H9 (cell line): ENCODE measurements at regions not wholly inside any gene's neighbourhood (a gene's known extent, or its start where the extent isn't known, plus 50 kb on each side); places are given as distances from the start of the nearest gene placed in this dataset.

Experiments
- DNase-seq: peaks from one replicate; pipeline ENCODE4 v3.0.0-alpha.2; 2017
- H2AFZ ChIP-seq: one replicate; pipeline ENCODE4 v1.6.1; 2013; ENCODE audit warnings: mild to moderate bottlenecking, low read length, control low read depth, moderate library complexity
- H2AK5ac ChIP-seq: 2 replicates; pipeline ENCODE4 v1.6.1; 2013; ENCODE audit warnings: low read length, control low read depth, mixed read lengths; ENCODE audit not compliant: insufficient read length
- H2BK120ac ChIP-seq: one replicate; pipeline ENCODE4 v1.6.1; 2013; ENCODE audit warnings: low read depth, mild to moderate bottlenecking, low read length, control low read depth, inconsistent platforms; ENCODE audit not compliant: poor library complexity, severe bottlenecking
- H2BK12ac ChIP-seq: 2 replicates; pipeline ENCODE4 v1.6.1; 2013; ENCODE audit warnings: low read length, control low read depth, mixed read lengths, low read depth; ENCODE audit not compliant: insufficient read length
- H2BK15ac ChIP-seq: 2 replicates; pipeline ENCODE4 v1.6.1; 2013; ENCODE audit warnings: low read depth, low read length, control low read depth
- H2BK20ac ChIP-seq: one replicate; pipeline ENCODE4 v1.6.1; 2013; ENCODE audit warnings: low read depth, mild to moderate bottlenecking, low read length, control low read depth, inconsistent platforms; ENCODE audit not compliant: poor library complexity, severe bottlenecking
- H2BK5ac ChIP-seq: 2 replicates; pipeline ENCODE4 v1.6.1; 2013; ENCODE audit warnings: low read length, control low read depth, mixed read lengths; ENCODE audit not compliant: insufficient read length
- H3K14ac ChIP-seq: 2 replicates; pipeline ENCODE4 v1.6.1; 2013; ENCODE audit warnings: low read length, control low read depth; ENCODE audit not compliant: insufficient read depth
- H3K18ac ChIP-seq: 2 replicates; pipeline ENCODE4 v1.6.1; 2013; ENCODE audit warnings: low read depth, mild to moderate bottlenecking, mixed read lengths, low read length, control low read depth; ENCODE audit not compliant: insufficient read length
- H3K23ac ChIP-seq: 2 replicates; pipeline ENCODE4 v1.6.1; 2013; ENCODE audit warnings: low read length, control low read depth, mixed read lengths, low read depth; ENCODE audit not compliant: insufficient read length
- H3K23me2 ChIP-seq: 2 replicates; pipeline ENCODE4 v1.6.1; 2013; ENCODE audit warnings: low read depth, mild to moderate bottlenecking, mixed read lengths, low read length, control low read depth; ENCODE audit not compliant: insufficient read length, poor library complexity, severe bottlenecking
- H3K27ac ChIP-seq: 2 replicates; pipeline ENCODE4 v1.5.1; 2013; ENCODE audit warnings: low read length, control low read depth, mixed read lengths, low read depth; ENCODE audit not compliant: insufficient read length
- H3K27me3 ChIP-seq: 2 replicates; pipeline ENCODE4 v1.6.1; 2013; ENCODE audit warnings: low read length, control low read depth, inconsistent platforms; ENCODE audit not compliant: insufficient read depth
- H3K4ac ChIP-seq: 2 replicates; pipeline ENCODE4 v1.6.1; 2013; ENCODE audit warnings: low read depth, mild to moderate bottlenecking, control low read depth, inconsistent platforms, low read length, moderate library complexity
- H3K4me1 ChIP-seq: 2 replicates; pipeline ENCODE4 v1.6.1; 2013; ENCODE audit warnings: low read length, control low read depth, inconsistent platforms; ENCODE audit not compliant: insufficient read depth
- H3K4me2 ChIP-seq: 2 replicates; pipeline ENCODE4 v1.6.1; 2013; ENCODE audit warnings: low read length, control low read depth, mixed read lengths; ENCODE audit not compliant: insufficient read length, insufficient read depth
- H3K56ac ChIP-seq: 2 replicates; pipeline ENCODE4 v1.6.1; 2013; ENCODE audit warnings: low read depth, mild to moderate bottlenecking, mixed read lengths, low read length, control low read depth; ENCODE audit not compliant: insufficient read length
- H3K79me1 ChIP-seq: 2 replicates; pipeline ENCODE4 v1.6.1; 2013; ENCODE audit warnings: low read depth, mild to moderate bottlenecking, moderate library complexity, low read length, control low read depth, inconsistent platforms; ENCODE audit not compliant: insufficient read depth, poor library complexity, severe bottlenecking
- H3K79me2 ChIP-seq: 2 replicates; pipeline ENCODE4 v1.6.1; 2013; ENCODE audit warnings: low read length, control low read depth, inconsistent platforms; ENCODE audit not compliant: insufficient read depth
- H3K9ac ChIP-seq: 2 replicates; pipeline ENCODE4 v1.6.1; 2013; ENCODE audit warnings: low read length, control low read depth, mixed read lengths; ENCODE audit not compliant: insufficient read length; ENCODE audit errors: extremely low read depth
- H3K9me3 ChIP-seq: one replicate; pipeline ENCODE4 v1.6.1; 2013; ENCODE audit warnings: low read depth, low read length, inconsistent platforms; ENCODE audit not compliant: control insufficient read depth
- H3T11ph ChIP-seq: one replicate; pipeline ENCODE4 v1.6.1; 2013; ENCODE audit warnings: mild to moderate bottlenecking, low read length, control low read depth, inconsistent platforms
- H4K20me1 ChIP-seq: one replicate; pipeline ENCODE4 v1.6.1; 2013; ENCODE audit not compliant: control insufficient read depth, insufficient read length, insufficient read depth
- H4K5ac ChIP-seq: 2 replicates; pipeline ENCODE4 v1.6.1; 2013; ENCODE audit warnings: low read depth, mild to moderate bottlenecking, mixed read lengths, low read length, control low read depth; ENCODE audit not compliant: insufficient read length
- H4K8ac ChIP-seq: replicated peaks from 2 replicates; pipeline ENCODE4 v1.6.1; 2013; ENCODE audit warnings: low read length, control low read depth, mixed read lengths, low read depth; ENCODE audit not compliant: insufficient read length
- H4K91ac ChIP-seq: 2 replicates; pipeline ENCODE4 v1.6.1; 2013; ENCODE audit warnings: low read depth, mild to moderate bottlenecking, moderate library complexity, mixed read lengths, low read length, control low read depth; ENCODE audit not compliant: insufficient read length
- H3K27ac Mint-ChIP-seq, 3 experiments: 2 replicates in 2 of 3; 3 replicates in 1 of 3; pipeline ENCODE4 v1.8.0; 2020 to 2021; ENCODE audit warnings: mixed read lengths in 3 of 3, mild to moderate bottlenecking in 1 of 3, moderate library complexity in 1 of 3
- H3K27me3 Mint-ChIP-seq: 2 replicates; pipeline ENCODE4 v1.8.0; 2021; ENCODE audit warnings: low read depth, mild to moderate bottlenecking, moderate library complexity, mixed read lengths
- H3K36me3 Mint-ChIP-seq, 3 experiments: 2 replicates in 2 of 3; 3 replicates in 1 of 3; pipeline ENCODE4 v1.8.0; 2020 to 2021; ENCODE audit warnings: low read depth in 3 of 3, mixed read lengths in 3 of 3; ENCODE audit not compliant: insufficient read depth in 1 of 3
- H3K4me1 Mint-ChIP-seq, 2 experiments: 2 replicates each; pipeline ENCODE4 v1.8.0; 2020; ENCODE audit warnings: mixed read lengths in 2 of 2
- H3K4me3 Mint-ChIP-seq, 2 experiments: 2 replicates in 1 of 2; 3 replicates in 1 of 2; pipeline ENCODE4 v1.8.0; 2020 to 2021; ENCODE audit warnings: mild to moderate bottlenecking in 2 of 2, mixed read lengths in 2 of 2, moderate library complexity in 1 of 2
- H3K9me3 Mint-ChIP-seq, 2 experiments: 2 replicates in 1 of 2; 3 replicates in 1 of 2; pipeline ENCODE4 v1.8.0; 2020; ENCODE audit warnings: mild to moderate bottlenecking in 2 of 2, mixed read lengths in 2 of 2, moderate library complexity in 1 of 2
- WGBS: extraction: QIAGEN DNeasy Blood & Tissue Kit; methylation state at CpG from one replicate; pipeline ENCODE4 v1.1.7; 2013; ENCODE audit warnings: missing lambda C conversion rate, low lambda C conversion rate, mixed read lengths; ENCODE audit not compliant: insufficient read length; ENCODE audit errors: extremely low coverage; 5-methylcytosine and 5-hydroxymethylcytosine counted together
- TF ChIP-seq, protein P1 (sequence below): fragments of 200-600 bp; sonication (generic); conservative IDR thresholded peaks from 3 replicates; pipeline ENCODE4 v1.8.0; 2021; ENCODE audit warnings: antibody characterized with exemption, mild to moderate bottlenecking

DNA sequence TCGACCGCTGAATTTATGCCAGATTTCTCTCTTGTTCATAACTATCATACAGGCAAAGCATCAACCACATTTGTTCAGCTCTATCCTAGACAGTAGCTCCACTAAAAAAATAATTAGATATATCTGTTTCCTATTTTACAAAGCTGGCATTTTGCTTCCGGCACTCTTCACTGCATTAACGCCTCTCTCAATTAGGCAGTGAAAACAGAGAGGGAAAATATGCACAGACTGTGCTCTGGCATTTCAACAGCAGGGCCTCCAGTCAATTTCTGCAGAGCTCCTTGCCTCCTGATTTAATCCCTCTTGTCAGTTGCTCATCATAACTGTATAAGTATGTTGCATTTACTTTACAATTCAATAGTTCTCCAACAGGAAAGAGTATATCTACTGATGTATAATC lies 666.9 kb upstream of the INTU start:
- Histone ChIP-seq H4K8ac (no peak overlapping the region), H3K18ac (no peak overlapping the region), H4K5ac (no peak overlapping the region), H4K91ac (no peak overlapping the region), H3T11ph (no peak overlapping the region), H3K79me2 (no peaks in the 10 kb centered on the region; the same call in 1 of the 2 replicates), H2BK12ac (no peak overlapping the region), H3K4me1 (no peaks in the 10 kb centered on the region), H3K9me3 (no peaks in the 10 kb centered on the region), H3K23me2 (no peaks in the 10 kb centered on the region), H3K4me2 (no peak overlapping the region), H3K14ac (no peak overlapping the region), H3K27ac (no peak overlapping the region), H2AK5ac (no peak overlapping the region), H3K56ac (no peak overlapping the region), H2AFZ (no peak overlapping the region), H2BK20ac (no peak overlapping the region), H3K23ac (no peak overlapping the region), H3K79me1 (no peaks in the 10 kb centered on the region), H2BK15ac (no peak overlapping the region), H4K20me1 (no peaks in the 10 kb centered on the region), H2BK5ac (no peak overlapping the region), H2BK120ac (no peak overlapping the region), H3K4ac (no peak overlapping the region), H3K9ac (no peak overlapping the region), H3K27me3 (no peaks in the 10 kb centered on the region)
- TF ChIP-seq, protein P1, sequence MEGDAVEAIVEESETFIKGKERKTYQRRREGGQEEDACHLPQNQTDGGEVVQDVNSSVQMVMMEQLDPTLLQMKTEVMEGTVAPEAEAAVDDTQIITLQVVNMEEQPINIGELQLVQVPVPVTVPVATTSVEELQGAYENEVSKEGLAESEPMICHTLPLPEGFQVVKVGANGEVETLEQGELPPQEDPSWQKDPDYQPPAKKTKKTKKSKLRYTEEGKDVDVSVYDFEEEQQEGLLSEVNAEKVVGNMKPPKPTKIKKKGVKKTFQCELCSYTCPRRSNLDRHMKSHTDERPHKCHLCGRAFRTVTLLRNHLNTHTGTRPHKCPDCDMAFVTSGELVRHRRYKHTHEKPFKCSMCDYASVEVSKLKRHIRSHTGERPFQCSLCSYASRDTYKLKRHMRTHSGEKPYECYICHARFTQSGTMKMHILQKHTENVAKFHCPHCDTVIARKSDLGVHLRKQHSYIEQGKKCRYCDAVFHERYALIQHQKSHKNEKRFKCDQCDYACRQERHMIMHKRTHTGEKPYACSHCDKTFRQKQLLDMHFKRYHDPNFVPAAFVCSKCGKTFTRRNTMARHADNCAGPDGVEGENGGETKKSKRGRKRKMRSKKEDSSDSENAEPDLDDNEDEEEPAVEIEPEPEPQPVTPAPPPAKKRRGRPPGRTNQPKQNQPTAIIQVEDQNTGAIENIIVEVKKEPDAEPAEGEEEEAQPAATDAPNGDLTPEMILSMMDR = no peak
- no peaks in the 10 kb centered on the region for H3K9me3 Mint-ChIP-seq
- no peaks in the 10 kb centered on the region; a peak in 1 of 4 replicates for H3K4me1 Mint-ChIP-seq
- H3K36me3 Mint-ChIP-seq = no peaks in the 10 kb centered on the region
- H3K4me3 Mint-ChIP-seq = no peak overlapping the region
- no peak for DNase-seq
- no peak overlapping the region for H3K27ac Mint-ChIP-seq
- WGBS = no CpG with 5 or more reads among the region's 4 CpGs
- no peaks in the 10 kb centered on the region for H3K27me3 Mint-ChIP-seq
